Sigmoid colon (tissue), 4 donors: ENCODE measurements at regions not wholly inside any gene's neighbourhood (a gene's known extent, or its start where the extent isn't known, plus 50 kb on each side); places are given as distances from the start of the nearest gene placed in this dataset.

Experiments
- CTCF ChIP-seq, 4 experiments: fragments of 450-650 bp in 3 of 4; fragments of 200-600 bp in 1 of 4; IDR thresholded peaks; one replicate each; pipeline ENCODE4 v1.5.1; 2016 to 2019; ENCODE audit warnings: antibody characterized with exemption in 4 of 4, mild to moderate bottlenecking in 3 of 4, moderate library complexity in 2 of 4
- POLR2A ChIP-seq, 2 donors: fragments of 450-650 bp; IDR thresholded peaks; one replicate each; pipeline ENCODE4 v1.6.1; 2016; ENCODE audit warnings: antibody characterized with exemption in 2 of 2, mild to moderate bottlenecking in 2 of 2, moderate library complexity in 2 of 2
- POLR2AphosphoS5 ChIP-seq, 4 donors: sonication (generic); formaldehyde crosslinking; IDR thresholded peaks; one replicate each; pipeline ENCODE4 v1.6.1; 2017; ENCODE audit warnings: antibody characterized with exemption in 4 of 4

- TF ChIP-seq POLR2AphosphoS5 (IDR thresholded peaks at IDR 0.05) (no peak), CTCF (IDR thresholded peaks at IDR 0.05) (no peak), POLR2A (IDR thresholded peaks at IDR 0.05) (no peak)
Observed at GRCh38 chr20:23240519-23240918, 110.1 kb upstream of the NXT1 start.
